K562 (cell line): ENCODE measurements at regions not wholly inside any gene's neighbourhood (a gene's known extent, or its start where the extent isn't known, plus 50 kb on each side); places are given as distances from the start of the nearest gene placed in this dataset.

Source experiments
- FIP1L1 ChIP-seq: fragments of 200-400 bp; formaldehyde crosslinking; IDR thresholded peaks from 2 replicates; pipeline ENCODE4 v1.6.1; 2018; ENCODE audit warnings: mild to moderate bottlenecking, low read depth, low read length; ENCODE audit not compliant: poor library complexity, severe bottlenecking
- HMG20A ChIP-seq: fragments of 450-650 bp; formaldehyde crosslinking; conservative IDR thresholded peaks from 2 replicates; pipeline ENCODE4 v1.4.0; 2020; ENCODE audit warnings: mild to moderate bottlenecking, mixed read lengths
- MAZ ChIP-seq, 2 experiments: fragments of 450-650 bp in 1 of 2; sonication (generic) in 1 of 2; formaldehyde crosslinking; IDR thresholded peaks in 1 of 2; conservative IDR thresholded peaks in 1 of 2; 2 replicates each; pipeline versions ENCODE4 v1.4.0 to v1.5.0; 2020; ENCODE audit warnings: mild to moderate bottlenecking in 1 of 2, missing genetic modification reagents in 1 of 2
- RBM17 ChIP-seq: fragments of 200-400 bp; formaldehyde crosslinking; IDR thresholded peaks from 2 replicates; pipeline ENCODE4 v1.6.1; 2017; ENCODE audit warnings: low read depth, mild to moderate bottlenecking, low read length, borderline replicate concordance
- SIRT6 ChIP-seq: IDR thresholded peaks from one replicate; pipeline ENCODE4 v1.6.1; 2012; ENCODE audit warnings: low read depth, mild to moderate bottlenecking, control low read depth, inconsistent platforms, low read length, moderate library complexity
- SMAD4 ChIP-seq: fragments of 250-450 bp; sonication (Bioruptor Pico); conservative IDR thresholded peaks from 2 replicates; pipeline ENCODE4 v1.8.0; 2021; ENCODE audit warnings: inconsistent platforms, mild to moderate bottlenecking, moderate library complexity
- SREBF2 ChIP-seq: sonication (generic); formaldehyde crosslinking; IDR thresholded peaks from 2 replicates; pipeline ENCODE4 v1.4.0; 2020; ENCODE audit warnings: mild to moderate bottlenecking, missing genetic modification reagents
- TARDBP ChIP-seq: fragments of 450-650 bp; IDR thresholded peaks from 2 replicates; pipeline ENCODE4 v1.6.1; 2016
- YY1 ChIP-seq, 3 experiments: IDR thresholded peaks; 2 replicates each; pipeline ENCODE4 v1.6.1; 2011; ENCODE audit warnings: low read length in 2 of 3, mild to moderate bottlenecking in 2 of 3, moderate library complexity in 2 of 3, borderline replicate concordance in 1 of 3, control low read depth in 1 of 3, low read depth in 1 of 3; ENCODE audit not compliant: insufficient read depth in 3 of 3, insufficient replicate concordance in 2 of 3, control insufficient read depth in 1 of 3, insufficient read length in 1 of 3; ENCODE audit errors: extremely low read depth in 1 of 3
- ZEB2 ChIP-seq: fragments of 450-650 bp; IDR thresholded peaks from 2 replicates; pipeline ENCODE4 v1.6.1; 2016
- ZKSCAN1 ChIP-seq: fragments of 150-350 bp; IDR thresholded peaks from 2 replicates; pipeline ENCODE4 v1.6.1; 2016; ENCODE audit warnings: low read depth, low read length
- ZNF134 ChIP-seq: fragments of 250-450 bp; sonication (Bioruptor Pico); conservative IDR thresholded peaks from 2 replicates; pipeline ENCODE4 v1.4.0; 2020
- ZNF696 ChIP-seq: fragments of 250-450 bp; sonication (Bioruptor Pico); conservative IDR thresholded peaks from 2 replicates; pipeline ENCODE4 v1.4.0; 2020; ENCODE audit warnings: mild to moderate bottlenecking, moderate library complexity
- TF ChIP-seq, protein P1 (sequence below), 2 experiments: fragments of 450-650 bp in 1 of 2; sonication (generic) in 1 of 2; formaldehyde crosslinking in 1 of 2; IDR thresholded peaks; 2 replicates each; pipeline versions ENCODE4 v1.7.1 to v1.9.0; 2016 to 2022; ENCODE audit warnings: inconsistent platforms in 1 of 2, mild to moderate bottlenecking in 1 of 2, missing genetic modification reagents in 1 of 2
- TF ChIP-seq, protein P2 (sequence below): fragments of 450-650 bp; IDR thresholded peaks from 2 replicates; pipeline ENCODE4 v1.6.1; 2016; ENCODE audit warnings: missing biosample characterization, missing genetic modification characterization
- TF ChIP-seq, protein P3 (sequence below): sonication (generic); formaldehyde crosslinking; IDR thresholded peaks from 2 replicates; pipeline ENCODE4 v1.8.0; 2022; ENCODE audit warnings: mild to moderate bottlenecking, missing genetic modification reagents

DNA sequence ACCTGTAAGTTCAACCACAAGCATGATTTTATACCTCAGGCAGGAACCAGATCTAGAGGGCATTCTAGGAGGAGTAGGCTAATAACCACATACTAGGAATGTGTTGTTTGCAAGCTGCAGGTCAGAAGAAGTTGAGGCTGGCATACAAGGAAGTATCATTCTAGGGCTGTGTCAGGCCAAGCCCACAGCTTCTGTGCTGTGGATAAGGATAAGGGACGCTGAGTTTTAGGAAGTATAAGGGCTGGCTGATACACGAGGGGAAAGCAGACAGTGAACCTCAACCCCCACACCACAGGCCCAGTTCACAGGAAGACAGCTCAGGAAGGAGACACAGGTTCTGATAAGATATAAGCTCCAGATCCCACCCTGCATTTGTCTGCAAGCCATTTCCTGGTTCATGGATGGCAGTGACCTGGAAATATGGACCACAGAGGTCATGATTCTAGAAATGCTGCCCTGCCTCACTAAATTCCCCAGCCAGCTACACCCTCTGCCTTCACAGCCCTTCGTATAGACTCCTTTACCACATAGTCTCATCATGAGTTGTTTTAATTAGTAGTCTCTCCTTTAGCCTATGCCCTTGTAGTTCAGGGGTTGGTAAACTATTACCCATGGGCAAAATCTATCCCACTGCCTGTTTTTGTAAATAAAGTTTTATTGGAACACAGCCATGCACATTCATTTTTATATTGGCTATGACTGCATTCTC, 260.7 kb downstream of the OPA1 start (continued):
- TF ChIP-seq, protein P1, sequence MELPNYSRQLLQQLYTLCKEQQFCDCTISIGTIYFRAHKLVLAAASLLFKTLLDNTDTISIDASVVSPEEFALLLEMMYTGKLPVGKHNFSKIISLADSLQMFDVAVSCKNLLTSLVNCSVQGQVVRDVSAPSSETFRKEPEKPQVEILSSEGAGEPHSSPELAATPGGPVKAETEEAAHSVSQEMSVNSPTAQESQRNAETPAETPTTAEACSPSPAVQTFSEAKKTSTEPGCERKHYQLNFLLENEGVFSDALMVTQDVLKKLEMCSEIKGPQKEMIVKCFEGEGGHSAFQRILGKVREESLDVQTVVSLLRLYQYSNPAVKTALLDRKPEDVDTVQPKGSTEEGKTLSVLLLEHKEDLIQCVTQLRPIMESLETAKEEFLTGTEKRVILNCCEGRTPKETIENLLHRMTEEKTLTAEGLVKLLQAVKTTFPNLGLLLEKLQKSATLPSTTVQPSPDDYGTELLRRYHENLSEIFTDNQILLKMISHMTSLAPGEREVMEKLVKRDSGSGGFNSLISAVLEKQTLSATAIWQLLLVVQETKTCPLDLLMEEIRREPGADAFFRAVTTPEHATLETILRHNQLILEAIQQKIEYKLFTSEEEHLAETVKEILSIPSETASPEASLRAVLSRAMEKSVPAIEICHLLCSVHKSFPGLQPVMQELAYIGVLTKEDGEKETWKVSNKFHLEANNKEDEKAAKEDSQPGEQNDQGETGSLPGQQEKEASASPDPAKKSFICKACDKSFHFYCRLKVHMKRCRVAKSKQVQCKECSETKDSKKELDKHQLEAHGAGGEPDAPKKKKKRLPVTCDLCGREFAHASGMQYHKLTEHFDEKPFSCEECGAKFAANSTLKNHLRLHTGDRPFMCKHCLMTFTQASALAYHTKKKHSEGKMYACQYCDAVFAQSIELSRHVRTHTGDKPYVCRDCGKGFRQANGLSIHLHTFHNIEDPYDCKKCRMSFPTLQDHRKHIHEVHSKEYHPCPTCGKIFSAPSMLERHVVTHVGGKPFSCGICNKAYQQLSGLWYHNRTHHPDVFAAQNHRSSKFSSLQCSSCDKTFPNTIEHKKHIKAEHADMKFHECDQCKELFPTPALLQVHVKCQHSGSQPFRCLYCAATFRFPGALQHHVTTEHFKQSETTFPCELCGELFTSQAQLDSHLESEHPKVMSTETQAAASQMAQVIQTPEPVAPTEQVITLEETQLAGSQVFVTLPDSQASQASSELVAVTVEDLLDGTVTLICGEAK (IDR thresholded peaks at IDR 0.05): peak; percentile 99
- TF ChIP-seq, protein P1 (CRISPR knock-in tag; IDR thresholded peaks at IDR 0.05): peak; percentile 98
- TF ChIP-seq HMG20A (no peak), SREBF2 (CRISPR knock-in tag) (no peak), YY1 (IDR thresholded peaks at IDR 0.05; ENCODE audit: borderline replicate concordance in 1 of 3, control insufficient read depth in 1 of 3, extremely low read depth in 1 of 3, insufficient read depth in 3 of 3, insufficient read length in 1 of 3, insufficient replicate concordance in 2 of 3, low read depth in 1 of 3, low read length in 2 of 3) (no peak), TARDBP (no peak), ZNF134 (CRISPR knock-in tag) (no peak; the same call in 1 of the 2 replicates), MAZ (CRISPR knock-in tag; conservative IDR thresholded peaks at IDR 0.05 in 1 of 2, IDR thresholded peaks at IDR 0.05 in 1 of 2) (peak in 1 of 2 experiments; percentile 39; a peak in 2 of 4 replicates), RBM17 (no peak), FIP1L1 (no peak), ZKSCAN1 (no peak), ZEB2 (no peak; the same call in 1 of the 2 replicates), ZNF696 (CRISPR knock-in tag) (no peak), SMAD4 (CRISPR knock-in tag) (peak; percentile 99), SIRT6 (no peak)
- TF ChIP-seq, protein P2, sequence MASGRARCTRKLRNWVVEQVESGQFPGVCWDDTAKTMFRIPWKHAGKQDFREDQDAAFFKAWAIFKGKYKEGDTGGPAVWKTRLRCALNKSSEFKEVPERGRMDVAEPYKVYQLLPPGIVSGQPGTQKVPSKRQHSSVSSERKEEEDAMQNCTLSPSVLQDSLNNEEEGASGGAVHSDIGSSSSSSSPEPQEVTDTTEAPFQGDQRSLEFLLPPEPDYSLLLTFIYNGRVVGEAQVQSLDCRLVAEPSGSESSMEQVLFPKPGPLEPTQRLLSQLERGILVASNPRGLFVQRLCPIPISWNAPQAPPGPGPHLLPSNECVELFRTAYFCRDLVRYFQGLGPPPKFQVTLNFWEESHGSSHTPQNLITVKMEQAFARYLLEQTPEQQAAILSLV (tag): no peak
- TF ChIP-seq, protein P3, sequence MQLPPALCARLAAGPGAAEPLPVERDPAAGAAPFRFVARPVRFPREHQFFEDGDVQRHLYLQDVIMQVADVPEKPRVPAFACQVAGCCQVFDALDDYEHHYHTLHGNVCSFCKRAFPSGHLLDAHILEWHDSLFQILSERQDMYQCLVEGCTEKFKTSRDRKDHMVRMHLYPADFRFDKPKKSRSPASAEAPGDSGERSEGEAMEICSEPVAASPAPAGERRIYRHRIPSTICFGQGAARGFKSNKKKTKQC (CRISPR knock-in tag): no peak
